NCI-H2196 (cell line): ENCODE measurements at regions not wholly inside any gene's neighbourhood (a gene's known extent, or its start where the extent isn't known, plus 50 kb on each side); places are given as distances from the start of the nearest gene placed in this dataset.

Source experiments
- DNase-seq: peaks from one replicate; lab custom pipeline; 2025; ENCODE audit not compliant: unreplicated experiment; lab: John Stamatoyannopoulos, UW

DNA sequence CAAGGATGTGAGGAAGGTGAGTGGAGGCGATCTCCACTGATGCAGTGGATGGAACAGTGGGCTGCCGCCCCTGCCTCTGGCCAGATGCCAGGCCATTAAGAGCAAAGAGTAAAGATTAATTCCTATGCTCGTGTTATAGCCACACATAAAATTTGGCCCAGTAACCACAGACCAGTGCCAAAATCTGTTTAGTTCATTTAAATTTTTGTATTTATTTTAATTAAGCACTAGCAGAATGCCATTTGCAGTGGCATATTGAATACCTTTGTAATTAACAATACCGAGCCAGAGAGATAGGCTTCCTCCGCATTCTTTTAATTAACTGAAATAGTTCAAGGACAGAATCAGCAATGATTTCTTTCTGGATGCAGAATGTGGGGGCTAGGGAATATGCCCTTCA, 179.8 kb downstream of the MED10 start:
- no peak for DNase-seq

DNA sequence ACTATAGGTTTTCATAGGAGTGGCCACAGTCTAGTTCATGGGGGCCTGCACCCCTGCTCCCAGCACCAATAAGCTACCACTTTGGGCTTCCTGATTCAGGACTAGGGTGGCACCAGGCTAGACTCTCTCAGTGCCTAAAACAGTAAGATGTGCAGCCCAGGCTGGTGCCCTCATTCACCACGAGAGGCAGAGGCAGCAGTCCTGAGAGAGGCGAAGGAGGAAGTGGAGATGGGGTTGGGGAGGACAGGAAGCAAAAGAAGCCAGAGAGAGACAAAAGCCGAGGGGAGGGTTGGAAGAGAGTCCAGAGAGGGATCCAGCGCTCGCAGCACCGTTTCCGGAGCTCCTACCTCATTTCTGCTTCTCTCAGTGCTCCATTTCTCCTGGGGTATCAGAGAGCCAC, 180.9 kb downstream of the MED10 start:
- DNase-seq, result no peak

DNA sequence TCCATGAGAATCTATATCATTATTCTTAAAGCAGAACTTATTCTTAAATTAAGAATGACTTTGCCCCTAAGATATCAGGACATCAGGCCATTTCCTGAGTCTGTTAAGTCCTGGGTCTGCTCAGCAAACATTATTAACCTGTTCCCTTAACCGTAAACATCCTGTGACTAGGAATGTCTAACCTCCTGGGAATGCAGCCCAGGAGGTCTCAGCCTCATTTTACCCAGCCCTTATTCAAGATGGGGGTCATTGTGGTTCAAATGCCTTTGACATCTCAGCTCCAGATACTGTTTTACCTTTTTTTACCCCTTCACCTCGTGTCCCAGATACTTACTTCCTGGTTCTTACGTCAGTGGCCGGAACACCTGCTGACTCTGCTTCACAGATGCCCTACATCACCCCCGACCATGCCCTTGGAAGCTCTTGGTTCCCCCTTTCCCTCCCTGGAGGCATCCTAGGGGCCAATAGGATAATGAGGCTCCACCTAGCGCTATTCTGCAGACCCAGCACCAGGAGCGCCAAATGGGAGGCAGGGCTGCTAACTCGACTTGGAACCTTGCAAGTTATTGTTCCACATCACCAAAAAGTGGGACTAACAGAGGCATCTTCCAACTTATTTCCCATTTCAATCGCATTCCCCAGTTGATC, 182.5 kb downstream of the MED10 start:
- DNase-seq, result no peak

DNA sequence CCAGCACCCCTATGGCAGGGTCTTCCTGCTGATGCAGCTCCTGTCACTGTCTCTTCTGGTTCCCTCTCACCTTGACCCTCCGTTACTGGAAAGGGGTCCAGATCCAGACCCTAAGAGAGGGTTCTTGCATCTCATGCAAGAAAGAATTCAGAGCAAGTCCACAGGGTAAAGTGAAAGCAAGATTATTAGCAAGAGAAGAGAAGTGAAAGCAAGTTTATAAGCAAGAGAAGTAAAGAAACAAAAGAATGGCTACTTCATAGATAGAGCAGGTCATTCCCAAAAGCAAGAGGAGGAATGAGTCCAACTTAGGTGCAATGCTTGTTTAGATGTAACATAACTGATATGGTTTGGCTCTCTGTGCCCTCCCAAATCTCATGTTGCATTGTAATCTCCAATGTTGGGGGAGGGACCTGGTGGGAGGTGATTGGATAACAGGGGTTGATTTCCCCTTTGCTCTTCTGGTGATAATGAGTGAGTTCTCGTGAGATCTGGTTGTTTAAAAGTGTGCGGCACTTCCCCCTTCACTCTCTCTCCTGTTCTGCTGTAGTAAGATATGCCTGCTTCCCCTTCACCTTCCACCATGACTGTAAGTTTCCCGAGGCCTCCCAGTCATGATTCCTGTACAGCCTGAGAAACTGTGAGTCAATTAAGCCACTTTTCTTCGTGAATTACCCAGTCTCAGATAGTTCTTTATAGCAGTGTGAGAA, 183.3 kb downstream of the MED10 start:
- DNase-seq, result no peak

DNA sequence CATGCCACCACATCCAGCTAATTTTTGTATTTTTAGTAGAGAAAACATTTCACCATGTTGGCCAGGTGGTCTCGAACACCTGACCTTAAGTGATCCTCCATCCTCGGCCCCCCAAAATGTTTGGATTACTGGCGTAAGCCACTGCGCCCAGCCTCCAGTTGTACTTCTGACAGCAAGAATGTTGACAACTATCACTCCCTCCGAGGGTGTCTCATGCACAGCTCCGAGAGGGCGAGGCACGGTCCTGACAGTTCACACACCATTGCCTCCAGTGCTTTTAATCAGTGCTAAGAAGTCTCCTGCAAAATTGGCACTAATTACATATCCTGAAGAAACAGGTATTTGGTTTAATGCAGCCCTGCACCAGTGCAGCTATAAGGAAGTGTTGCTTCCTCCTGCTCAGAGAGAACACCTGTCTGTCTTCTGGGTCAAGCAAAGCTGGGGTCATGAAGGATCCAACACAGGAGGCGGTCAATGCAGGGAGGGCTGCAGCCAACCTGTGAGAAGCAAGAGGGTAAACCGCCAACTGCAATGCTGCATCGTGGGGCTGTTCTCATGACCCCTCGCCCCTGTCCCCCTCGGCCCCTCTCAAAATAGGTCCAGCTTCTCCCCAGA, 184.0 kb downstream of the MED10 start:
- DNase-seq, result no peak

DNA sequence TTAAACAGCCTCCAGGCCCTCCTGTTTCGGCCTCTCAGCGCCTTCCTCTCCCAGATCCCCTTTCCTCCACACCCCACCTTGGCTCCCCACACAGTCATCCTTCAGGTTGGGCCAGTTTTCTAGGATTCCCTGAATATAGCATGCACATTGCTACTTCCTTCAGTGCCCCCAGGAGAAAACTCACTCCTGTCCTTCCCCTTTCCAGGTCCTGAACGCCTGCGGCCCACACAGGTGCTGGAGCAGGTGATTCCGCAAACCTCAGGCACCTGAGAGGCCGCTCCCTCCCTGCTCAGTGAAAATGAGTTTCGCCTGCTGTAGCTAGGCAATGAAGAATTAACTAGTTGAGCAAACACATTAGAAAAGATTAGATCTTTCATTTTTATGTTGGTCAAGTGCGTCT, 185.0 kb downstream of the MED10 start:
- DNase-seq, result no peak

DNA sequence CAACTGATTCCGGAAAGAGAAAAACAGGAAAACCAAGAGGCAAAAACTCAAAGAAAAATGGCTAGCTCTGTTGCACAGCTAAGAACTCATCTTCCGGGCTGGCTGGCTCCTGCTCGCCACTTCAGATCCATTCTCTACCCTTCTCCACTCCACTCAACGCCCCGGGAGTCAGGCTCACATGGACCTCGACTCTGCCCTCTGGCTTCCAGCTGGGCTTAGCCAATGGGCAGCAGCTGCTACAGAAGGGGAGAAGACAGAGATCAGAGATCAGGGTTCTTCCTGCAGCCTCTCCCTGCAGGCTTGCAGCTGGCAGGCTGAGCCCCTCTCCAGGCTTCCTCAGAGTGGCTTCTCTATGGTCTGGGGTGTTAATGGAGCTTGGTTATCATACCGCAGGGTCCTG, 187.5 kb downstream of the MED10 start:
- DNase-seq, result no peak

DNA sequence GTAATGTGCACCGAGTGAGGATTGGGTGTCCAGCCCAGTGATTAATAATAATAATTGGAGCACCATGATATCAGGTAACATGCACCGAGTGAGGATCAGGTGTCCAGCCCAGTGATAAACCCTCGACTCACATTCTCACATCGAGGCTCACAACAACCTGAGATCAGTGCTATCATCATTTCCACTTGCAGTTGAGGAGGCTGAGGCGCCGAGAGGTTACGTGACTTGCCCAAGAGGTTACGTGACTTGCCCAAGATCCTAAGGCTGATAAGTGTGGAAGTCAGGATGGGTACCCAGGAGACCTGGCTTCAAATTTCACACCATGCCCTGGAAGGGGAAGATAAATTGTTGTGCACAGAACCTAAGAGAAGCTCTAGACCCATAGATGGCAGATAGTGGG, 189.4 kb downstream of the MED10 start:
- no peak for DNase-seq

DNA sequence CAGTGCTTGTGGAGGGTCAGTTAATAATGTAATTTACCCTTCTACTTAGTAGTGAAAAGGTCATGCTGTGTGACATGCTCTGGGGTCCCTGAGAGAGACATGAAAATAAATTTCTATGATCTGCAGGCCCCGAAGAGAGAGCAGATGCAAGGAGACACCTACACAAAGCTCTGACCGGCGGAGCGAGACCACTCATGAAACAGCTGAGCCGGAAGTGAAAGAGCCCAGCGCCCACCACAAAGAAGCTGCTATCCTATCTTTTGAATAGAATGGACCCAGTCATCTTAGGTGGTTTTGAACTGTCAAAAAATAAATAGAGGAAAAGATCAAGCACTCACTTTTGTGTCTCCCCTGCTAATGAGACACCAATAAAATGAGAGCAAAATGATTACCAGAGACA, 190.0 kb downstream of the MED10 start:
- no peak for DNase-seq

DNA sequence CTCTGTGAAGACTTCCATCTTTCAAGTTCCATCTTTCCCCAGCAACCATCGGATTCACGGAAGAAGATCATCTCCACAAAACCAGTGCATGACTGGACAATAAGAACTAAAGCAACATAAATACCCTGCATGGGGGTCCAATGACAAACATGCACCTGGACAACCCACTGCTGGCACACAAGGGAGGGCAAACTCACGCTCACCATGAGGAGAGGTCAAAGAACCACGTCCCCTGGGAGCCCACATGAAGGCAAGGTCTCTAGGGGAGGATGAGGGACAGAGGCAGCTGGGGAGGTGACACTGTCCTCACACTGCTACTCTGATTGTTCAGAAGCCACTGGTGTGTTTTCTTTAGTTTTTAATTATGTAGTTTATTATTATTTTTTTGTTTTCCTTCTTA, 190.8 kb downstream of the MED10 start:
- no peak for DNase-seq

DNA sequence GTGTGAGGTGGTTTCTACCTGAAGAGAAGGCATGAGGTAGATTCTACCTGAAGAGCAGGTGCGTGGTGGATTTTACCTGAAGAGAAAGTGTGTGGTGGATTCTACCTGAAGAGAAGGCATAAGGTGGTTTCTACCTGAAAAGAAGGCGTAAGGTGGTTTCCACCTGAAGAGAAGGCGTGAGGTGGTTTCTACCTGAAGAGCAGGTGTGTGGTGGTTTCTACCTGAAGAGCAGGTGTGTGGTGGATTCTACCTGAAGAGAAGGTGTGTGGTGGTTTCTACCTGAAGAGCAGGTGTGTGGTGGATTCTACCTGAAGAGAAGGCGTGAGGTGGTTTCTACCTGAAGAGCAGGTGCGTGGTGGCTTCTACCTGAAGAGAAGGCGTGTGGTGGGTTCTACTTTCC, 192.8 kb downstream of the MED10 start:
- no peak for DNase-seq

DNA sequence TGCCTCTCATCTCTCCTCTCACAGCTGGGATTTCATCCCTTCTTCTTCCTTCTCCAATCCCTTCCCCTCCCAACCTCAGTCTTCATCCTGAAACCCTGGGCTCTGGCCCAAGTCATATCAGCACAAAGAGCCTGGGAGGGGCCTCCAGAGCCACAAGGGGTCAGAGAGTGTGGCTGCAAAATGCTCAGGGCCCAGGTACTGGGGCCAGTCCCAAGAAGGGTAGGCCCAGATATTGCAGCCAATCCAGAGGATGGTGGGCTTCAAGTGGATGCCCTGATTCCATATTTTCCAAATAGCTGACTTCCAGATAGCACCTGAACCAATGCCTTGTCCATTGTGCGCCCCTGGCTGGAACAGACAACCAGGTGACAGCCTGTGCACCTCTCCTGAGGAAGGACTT, 193.9 kb downstream of the MED10 start:
- no peak for DNase-seq

DNA sequence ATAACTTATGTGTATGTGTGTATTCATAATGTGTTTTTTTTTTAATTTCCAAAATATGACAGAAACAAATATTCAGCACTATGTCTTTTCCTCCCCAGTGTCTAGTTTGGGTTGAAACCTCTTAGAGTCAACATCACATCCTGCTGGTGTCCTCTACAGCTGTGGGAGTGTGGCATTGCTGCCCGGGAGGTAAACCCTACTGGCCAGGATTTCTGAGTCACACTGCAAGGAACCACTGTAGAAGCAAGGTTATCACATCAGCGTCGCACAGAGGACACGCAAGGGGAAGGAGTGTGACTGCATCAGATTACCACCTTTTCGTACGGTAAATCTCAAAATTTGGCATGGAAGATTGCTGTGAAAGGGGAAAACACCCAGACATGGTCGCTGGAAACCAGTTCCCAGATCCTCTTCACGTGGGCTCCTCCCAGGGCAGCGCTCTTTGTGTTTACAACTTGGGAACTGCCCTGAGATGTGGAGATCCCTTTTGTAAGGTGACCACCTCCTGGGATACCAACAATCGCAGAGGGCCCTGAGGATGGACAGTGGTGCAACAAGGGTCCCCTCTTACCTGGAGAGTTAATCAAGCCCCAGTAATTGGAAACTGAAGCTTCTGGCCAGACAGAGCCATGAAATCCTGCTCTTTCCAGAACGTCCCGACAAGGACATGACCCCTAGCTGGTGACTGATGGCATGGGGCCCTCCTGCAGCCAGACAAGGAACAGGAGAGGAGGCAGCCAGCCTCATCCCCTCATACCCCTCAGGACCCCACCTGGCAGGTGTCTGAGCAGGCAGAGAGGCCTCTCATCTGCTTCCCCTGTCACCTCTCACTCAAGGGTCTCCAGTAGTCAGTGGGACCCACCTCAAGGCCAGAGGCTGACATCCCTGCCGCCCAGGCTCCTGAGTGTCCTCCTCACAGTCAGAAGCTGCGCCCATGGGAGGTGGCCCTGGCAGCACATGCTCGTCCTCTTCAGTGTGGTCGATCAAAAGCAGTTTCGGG, 194.7 kb downstream of the MED10 start:
- DNase-seq, result no peak

DNA sequence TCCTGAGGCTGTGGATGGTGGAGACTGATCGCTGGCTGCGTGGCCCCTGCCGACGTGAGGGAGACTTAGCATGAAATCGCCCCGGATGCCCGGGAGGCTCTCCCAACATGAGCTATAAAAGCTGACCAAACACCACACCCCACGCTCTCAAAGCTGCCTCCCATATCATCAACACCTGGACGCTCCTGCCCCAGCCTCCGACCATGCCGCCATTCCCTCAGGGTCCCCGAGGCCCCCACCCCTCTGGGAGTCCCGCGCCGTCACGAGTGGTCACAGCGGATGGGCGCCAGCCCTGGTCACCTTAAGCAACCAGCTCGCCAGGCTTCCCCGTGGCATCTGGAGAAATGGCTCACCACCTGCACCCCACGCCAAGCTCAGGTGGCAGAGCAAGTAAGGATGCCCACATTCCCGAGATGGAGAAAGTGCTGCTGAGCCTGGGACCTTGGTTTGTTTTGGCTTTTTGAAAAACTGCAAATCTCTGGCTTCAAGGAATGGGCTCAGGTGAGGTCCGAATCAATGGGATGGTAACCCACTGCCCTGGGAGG, 196.0 kb downstream of the MED10 start:
- DNase-seq, result no peak

DNA sequence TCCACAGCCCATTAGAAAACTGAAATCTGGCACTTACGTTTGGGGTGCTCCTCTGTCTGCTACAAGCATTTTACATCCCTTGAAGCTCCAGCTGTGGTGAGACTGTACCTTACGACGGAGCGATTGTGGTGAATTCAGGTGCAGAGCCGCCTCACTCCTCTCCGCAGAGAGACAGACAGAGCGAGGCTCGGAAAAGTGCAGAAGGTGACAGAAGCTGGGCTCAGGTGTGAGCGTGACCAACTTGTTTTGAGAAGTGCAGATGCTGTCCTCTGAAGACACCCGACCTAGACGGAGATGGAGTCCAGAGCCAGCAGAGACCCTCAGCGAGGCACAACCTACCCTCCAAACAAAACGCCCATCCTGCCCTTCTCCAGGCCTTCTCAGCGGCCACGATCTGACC, 196.5 kb downstream of the MED10 start:
- no peak for DNase-seq

DNA sequence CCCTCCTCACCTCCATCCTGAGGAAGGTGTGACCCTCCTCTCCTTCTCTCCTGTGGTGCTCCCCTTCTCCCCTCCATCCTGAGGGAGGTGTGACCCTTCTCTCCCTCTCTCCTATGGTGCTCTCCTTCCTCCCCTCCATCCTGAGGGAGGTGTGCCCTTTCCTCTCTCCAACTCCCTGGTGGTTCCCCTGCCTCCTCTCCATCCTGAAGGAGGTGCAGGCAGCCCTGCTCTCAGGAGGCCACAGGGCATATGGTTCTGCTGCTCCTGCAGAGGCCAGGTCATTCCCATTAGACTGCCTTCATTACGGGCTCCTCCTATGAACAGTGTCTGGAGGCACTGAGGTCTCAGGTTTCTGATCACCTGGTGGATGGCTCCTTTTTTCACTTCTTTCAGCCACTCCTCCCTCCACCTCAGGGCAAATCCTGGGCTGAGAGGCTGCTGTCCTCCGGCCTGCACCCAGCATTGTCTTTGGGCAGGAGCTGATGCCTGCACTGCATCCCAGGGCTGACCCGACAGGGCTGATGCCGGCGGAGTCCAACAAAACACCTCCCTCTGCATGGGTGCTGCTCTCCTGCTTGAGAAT, 197.1 kb downstream of the MED10 start:
- no peak for DNase-seq

DNA sequence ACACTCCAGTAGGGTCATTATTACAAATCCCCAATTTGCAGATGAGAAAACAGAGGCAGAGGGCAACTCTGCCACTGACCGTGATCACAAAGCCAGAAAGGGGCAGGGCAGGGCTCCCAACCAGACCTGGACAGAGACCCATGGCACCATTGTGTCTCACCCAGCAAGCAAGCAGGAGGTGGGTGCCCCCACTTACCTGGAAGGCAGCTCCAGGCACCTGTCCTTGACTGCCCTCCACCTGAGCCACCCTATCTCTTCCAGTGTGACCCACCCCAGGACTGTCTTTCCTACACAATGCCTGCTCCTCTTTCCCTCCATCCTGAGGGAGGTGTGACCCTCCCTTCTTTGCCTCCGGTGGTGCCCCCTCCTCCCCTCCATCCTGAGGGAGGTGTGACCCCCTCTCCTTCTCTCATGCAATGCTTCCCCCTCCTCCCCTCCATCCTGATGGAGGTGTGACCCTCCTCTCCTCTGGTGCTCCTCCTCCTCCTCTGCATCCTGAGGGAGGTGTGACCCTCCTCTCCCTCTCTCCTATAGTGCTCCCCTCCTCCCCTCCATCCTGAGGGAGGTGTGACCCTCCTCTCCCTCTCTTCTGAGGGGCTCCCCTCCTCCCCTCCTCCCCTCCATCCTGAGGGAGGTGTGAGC, 198.0 kb downstream of the MED10 start:
- no peak for DNase-seq

DNA sequence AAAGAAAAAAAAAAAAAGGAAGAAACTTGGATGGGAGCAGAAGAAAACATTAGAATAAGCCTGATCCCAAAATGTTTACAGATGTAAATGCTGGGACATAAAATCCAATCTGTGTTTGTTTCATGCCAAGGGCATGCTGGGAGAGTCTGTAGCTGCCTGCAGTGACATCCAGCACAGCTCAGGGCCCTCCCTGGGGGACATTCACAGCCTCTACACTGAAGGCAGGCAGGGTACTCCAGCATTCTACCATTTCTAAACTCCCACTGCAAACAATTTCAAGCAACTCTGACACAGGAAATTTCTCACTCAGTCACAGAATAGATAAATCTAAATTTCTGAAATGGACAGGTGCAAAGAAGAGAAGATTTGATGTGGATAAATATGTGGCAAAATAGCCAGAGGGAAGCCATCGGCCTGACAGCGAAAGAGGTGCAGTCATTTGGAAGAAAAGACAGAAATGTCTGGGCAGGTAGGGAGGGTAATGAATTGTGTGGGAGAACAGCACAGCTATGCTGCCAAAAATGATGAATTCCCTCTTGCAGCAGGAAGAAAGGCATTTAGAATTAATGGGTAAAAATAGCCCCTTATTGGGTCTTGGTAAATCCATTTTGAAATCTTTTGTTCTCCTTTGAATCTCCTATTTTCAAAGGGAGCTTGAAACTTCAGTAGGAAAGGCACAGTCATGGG, 199.4 kb downstream of the MED10 start:
- DNase-seq, result no peak

DNA sequence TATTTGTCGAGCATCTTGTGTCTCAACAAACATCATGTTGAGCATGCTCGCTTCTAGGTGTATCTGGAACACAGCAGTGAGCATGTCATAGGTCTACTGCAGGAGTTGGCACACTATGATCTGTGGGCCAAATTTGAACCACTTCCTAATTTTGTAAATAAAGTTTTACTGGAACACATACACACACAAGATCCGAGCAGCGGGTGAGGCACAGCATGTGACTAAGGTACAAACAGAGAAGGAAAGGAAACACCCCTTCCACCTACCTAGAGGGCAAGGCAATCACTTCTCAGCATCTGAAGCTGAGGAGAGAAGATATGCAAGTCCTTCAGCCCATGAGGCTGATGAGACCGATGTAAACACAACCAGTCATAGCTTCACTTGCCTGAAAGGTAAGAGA, 200.4 kb downstream of the MED10 start:
- DNase-seq, result no peak
